GM12878 (cell line): ENCODE measurements at regions not wholly inside any gene's neighbourhood (a gene's known extent, or its start where the extent isn't known, plus 50 kb on each side); places are given as distances from the start of the nearest gene placed in this dataset.

Experiments
- FOXM1 ChIP-seq: IDR thresholded peaks from 2 replicates; pipeline ENCODE4 v1.6.1; 2012; ENCODE audit warnings: low read depth, mild to moderate bottlenecking, inconsistent platforms, low read length, moderate library complexity
- GABPA ChIP-seq: IDR thresholded peaks from 2 replicates; pipeline ENCODE4 v1.6.1; 2014; ENCODE audit warnings: antibody characterized with exemption, low read depth, mild to moderate bottlenecking, inconsistent platforms
- NFYB ChIP-seq: IDR thresholded peaks from 2 replicates; pipeline ENCODE4 v1.6.1; 2011; ENCODE audit warnings: low read depth, mild to moderate bottlenecking, low read length, improper control_type of control experiment, moderate library complexity; ENCODE audit not compliant: insufficient read depth
- RFX5 ChIP-seq: IDR thresholded peaks from 2 replicates; pipeline ENCODE4 v1.6.1; 2011; ENCODE audit warnings: low read depth, low read length, improper control_type of control experiment
- SMC3 ChIP-seq: IDR thresholded peaks from 2 replicates; pipeline ENCODE4 v1.6.1; 2011; ENCODE audit warnings: low read length, improper control_type of control experiment, borderline replicate concordance
- SREBF1 ChIP-seq: IDR thresholded peaks from 2 replicates; pipeline ENCODE4 v1.6.1; 2012; ENCODE audit warnings: mild to moderate bottlenecking, low read length
- ZBED1 ChIP-seq: IDR thresholded peaks from 2 replicates; pipeline ENCODE4 v1.6.1; 2016; ENCODE audit warnings: borderline replicate concordance
- ZNF274 ChIP-seq: IDR thresholded peaks from one replicate; pipeline ENCODE4 v1.8.0; 2011; ENCODE audit not compliant: insufficient read length, insufficient read depth
- TF ChIP-seq, protein P1 (sequence below): fragments of 450-650 bp; IDR thresholded peaks from 2 replicates; pipeline ENCODE4 v1.6.1; 2016; ENCODE audit warnings: mild to moderate bottlenecking
- TF ChIP-seq, protein P2 (sequence below): IDR thresholded peaks from 2 replicates; pipeline ENCODE4 v1.6.1; 2011; ENCODE audit warnings: borderline replicate concordance, low read depth, mild to moderate bottlenecking, moderate library complexity, mixed read lengths, low read length; ENCODE audit not compliant: insufficient read depth; ENCODE audit errors: extremely low read length
- TF ChIP-seq, protein P3 (sequence below): fragments of 450-650 bp; formaldehyde crosslinking; IDR thresholded peaks from 2 replicates; pipeline ENCODE4 v1.4.0; 2022; ENCODE audit warnings: mild to moderate bottlenecking, moderate library complexity
- TF ChIP-seq, protein P4 (sequence below), 3 experiments: IDR thresholded peaks in 2 of 3; conservative IDR thresholded peaks in 1 of 3; 2 replicates each; pipeline ENCODE4 v1.5.1; 2011; ENCODE audit warnings: low read depth in 3 of 3, low read length in 3 of 3, mild to moderate bottlenecking in 3 of 3, control low read depth in 2 of 3, moderate library complexity in 2 of 3, inconsistent platforms in 1 of 3, mixed read lengths in 1 of 3; ENCODE audit not compliant: control insufficient read depth in 2 of 3, insufficient read depth in 1 of 3; ENCODE audit errors: extremely low read depth in 1 of 3
- TF ChIP-seq, protein P5 (sequence below): IDR thresholded peaks from 2 replicates; pipeline ENCODE4 v1.6.1; 2012; ENCODE audit warnings: improper control_type of control experiment, low read depth, low read length; ENCODE audit not compliant: insufficient replicate concordance

DNA sequence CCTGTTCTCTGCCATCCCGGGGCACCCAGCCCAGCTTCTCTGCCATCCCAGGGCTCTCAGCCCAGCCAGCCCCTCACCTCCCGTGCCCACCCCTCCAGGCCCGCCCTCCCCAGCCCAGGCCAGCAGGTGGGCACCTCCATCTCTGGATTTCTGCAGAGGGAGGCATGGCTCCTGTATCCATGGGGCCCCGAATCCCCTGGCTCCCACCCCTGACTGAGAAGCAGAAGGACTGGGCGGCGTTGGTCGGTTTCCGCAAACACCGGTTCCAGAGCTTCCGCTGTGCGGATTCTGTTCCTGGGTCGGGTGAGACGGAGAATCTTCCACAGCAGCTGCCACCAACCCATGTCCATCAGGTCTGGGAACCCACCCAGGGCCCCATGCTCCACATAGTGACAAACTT lies 240.3 kb downstream of the BRD1 start:
- TF ChIP-seq SMC3 (no peak), NFYB (no peak), FOXM1 (no peak), GABPA (no peak), SREBF1 (no peak), RFX5 (no peak), ZBED1 (no peak), ZNF274 (no peak)
- TF ChIP-seq, protein P1, sequence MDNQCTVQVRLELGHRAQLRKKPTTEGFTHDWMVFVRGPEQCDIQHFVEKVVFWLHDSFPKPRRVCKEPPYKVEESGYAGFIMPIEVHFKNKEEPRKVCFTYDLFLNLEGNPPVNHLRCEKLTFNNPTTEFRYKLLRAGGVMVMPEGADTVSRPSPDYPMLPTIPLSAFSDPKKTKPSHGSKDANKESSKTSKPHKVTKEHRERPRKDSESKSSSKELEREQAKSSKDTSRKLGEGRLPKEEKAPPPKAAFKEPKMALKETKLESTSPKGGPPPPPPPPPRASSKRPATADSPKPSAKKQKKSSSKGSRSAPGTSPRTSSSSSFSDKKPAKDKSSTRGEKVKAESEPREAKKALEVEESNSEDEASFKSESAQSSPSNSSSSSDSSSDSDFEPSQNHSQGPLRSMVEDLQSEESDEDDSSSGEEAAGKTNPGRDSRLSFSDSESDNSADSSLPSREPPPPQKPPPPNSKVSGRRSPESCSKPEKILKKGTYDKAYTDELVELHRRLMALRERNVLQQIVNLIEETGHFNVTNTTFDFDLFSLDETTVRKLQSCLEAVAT, result no peak
- TF ChIP-seq, protein P2, sequence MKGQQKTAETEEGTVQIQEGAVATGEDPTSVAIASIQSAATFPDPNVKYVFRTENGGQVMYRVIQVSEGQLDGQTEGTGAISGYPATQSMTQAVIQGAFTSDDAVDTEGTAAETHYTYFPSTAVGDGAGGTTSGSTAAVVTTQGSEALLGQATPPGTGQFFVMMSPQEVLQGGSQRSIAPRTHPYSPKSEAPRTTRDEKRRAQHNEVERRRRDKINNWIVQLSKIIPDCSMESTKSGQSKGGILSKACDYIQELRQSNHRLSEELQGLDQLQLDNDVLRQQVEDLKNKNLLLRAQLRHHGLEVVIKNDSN, result no peak
- TF ChIP-seq, protein P3, sequence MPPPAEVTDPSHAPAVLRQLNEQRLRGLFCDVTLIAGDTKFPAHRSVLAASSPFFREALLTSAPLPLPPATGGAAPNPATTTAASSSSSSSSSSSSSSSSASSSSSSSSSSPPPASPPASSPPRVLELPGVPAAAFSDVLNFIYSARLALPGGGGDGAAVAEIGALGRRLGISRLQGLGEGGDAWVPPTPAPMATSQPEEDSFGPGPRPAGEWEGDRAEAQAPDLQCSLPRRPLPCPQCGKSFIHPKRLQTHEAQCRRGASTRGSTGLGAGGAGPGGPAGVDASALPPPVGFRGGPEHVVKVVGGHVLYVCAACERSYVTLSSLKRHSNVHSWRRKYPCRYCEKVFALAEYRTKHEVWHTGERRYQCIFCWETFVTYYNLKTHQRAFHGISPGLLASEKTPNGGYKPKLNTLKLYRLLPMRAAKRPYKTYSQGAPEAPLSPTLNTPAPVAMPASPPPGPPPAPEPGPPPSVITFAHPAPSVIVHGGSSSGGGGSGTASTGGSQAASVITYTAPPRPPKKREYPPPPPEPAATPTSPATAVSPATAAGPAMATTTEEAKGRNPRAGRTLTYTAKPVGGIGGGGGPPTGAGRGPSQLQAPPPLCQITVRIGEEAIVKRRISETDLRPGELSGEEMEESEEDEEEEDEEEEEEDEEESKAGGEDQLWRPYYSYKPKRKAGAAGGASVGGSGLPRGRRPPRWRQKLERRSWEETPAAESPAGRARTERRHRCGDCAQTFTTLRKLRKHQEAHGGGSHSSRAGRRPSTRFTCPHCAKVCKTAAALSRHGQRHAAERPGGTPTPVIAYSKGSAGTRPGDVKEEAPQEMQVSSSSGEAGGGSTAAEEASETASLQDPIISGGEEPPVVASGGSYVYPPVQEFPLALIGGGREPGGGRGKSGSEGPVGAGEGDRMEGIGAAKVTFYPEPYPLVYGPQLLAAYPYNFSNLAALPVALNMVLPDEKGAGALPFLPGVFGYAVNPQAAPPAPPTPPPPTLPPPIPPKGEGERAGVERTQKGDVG (CRISPR knock-in tag), result no peak
- TF ChIP-seq, protein P4, sequence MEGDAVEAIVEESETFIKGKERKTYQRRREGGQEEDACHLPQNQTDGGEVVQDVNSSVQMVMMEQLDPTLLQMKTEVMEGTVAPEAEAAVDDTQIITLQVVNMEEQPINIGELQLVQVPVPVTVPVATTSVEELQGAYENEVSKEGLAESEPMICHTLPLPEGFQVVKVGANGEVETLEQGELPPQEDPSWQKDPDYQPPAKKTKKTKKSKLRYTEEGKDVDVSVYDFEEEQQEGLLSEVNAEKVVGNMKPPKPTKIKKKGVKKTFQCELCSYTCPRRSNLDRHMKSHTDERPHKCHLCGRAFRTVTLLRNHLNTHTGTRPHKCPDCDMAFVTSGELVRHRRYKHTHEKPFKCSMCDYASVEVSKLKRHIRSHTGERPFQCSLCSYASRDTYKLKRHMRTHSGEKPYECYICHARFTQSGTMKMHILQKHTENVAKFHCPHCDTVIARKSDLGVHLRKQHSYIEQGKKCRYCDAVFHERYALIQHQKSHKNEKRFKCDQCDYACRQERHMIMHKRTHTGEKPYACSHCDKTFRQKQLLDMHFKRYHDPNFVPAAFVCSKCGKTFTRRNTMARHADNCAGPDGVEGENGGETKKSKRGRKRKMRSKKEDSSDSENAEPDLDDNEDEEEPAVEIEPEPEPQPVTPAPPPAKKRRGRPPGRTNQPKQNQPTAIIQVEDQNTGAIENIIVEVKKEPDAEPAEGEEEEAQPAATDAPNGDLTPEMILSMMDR (IDR thresholded peaks at IDR 0.05 in 2 of 3, conservative IDR thresholded peaks at IDR 0.05 in 1 of 3; ENCODE audit: control insufficient read depth in 2 of 3, extremely low read depth in 1 of 3, insufficient read depth in 1 of 3, low read depth in 3 of 3, low read length in 3 of 3), result no peak
- TF ChIP-seq, protein P5, sequence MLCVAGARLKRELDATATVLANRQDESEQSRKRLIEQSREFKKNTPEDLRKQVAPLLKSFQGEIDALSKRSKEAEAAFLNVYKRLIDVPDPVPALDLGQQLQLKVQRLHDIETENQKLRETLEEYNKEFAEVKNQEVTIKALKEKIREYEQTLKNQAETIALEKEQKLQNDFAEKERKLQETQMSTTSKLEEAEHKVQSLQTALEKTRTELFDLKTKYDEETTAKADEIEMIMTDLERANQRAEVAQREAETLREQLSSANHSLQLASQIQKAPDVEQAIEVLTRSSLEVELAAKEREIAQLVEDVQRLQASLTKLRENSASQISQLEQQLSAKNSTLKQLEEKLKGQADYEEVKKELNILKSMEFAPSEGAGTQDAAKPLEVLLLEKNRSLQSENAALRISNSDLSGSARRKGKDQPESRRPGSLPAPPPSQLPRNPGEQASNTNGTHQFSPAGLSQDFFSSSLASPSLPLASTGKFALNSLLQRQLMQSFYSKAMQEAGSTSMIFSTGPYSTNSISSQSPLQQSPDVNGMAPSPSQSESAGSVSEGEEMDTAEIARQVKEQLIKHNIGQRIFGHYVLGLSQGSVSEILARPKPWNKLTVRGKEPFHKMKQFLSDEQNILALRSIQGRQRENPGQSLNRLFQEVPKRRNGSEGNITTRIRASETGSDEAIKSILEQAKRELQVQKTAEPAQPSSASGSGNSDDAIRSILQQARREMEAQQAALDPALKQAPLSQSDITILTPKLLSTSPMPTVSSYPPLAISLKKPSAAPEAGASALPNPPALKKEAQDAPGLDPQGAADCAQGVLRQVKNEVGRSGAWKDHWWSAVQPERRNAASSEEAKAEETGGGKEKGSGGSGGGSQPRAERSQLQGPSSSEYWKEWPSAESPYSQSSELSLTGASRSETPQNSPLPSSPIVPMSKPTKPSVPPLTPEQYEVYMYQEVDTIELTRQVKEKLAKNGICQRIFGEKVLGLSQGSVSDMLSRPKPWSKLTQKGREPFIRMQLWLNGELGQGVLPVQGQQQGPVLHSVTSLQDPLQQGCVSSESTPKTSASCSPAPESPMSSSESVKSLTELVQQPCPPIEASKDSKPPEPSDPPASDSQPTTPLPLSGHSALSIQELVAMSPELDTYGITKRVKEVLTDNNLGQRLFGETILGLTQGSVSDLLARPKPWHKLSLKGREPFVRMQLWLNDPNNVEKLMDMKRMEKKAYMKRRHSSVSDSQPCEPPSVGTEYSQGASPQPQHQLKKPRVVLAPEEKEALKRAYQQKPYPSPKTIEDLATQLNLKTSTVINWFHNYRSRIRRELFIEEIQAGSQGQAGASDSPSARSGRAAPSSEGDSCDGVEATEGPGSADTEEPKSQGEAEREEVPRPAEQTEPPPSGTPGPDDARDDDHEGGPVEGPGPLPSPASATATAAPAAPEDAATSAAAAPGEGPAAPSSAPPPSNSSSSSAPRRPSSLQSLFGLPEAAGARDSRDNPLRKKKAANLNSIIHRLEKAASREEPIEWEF, result no peak
